HUES48 (cell line): ENCODE measurements at regions not wholly inside any gene's neighbourhood (a gene's known extent, or its start where the extent isn't known, plus 50 kb on each side); places are given as distances from the start of the nearest gene placed in this dataset.
"Not testable (repeated sequence)": the region's sequence is repeated elsewhere in the genome, so short reads cannot be mapped to it uniquely, and the experiment has no call there.

Experiments
- H3K27ac ChIP-seq: one replicate; pipeline ENCODE4 v1.7.0; 2013; ENCODE audit warnings: low read depth, low read length, inconsistent platforms
- H3K27me3 ChIP-seq: 2 replicates; pipeline ENCODE4 v1.6.1; 2013; ENCODE audit warnings: mild to moderate bottlenecking, low read length; ENCODE audit not compliant: control insufficient read depth, insufficient read depth
- H3K36me3 ChIP-seq: 2 replicates; pipeline ENCODE4 v1.6.1; 2013; ENCODE audit warnings: low read length; ENCODE audit not compliant: control insufficient read depth, insufficient read depth
- H3K4me1 ChIP-seq: 2 replicates; pipeline ENCODE4 v1.6.1; 2013; ENCODE audit warnings: mild to moderate bottlenecking, low read length; ENCODE audit not compliant: control insufficient read depth, insufficient read depth
- H3K4me3 ChIP-seq: 2 replicates; pipeline ENCODE4 v1.5.1; 2013; ENCODE audit warnings: mild to moderate bottlenecking, low read depth, low read length
- H3K9ac ChIP-seq: 2 replicates; pipeline ENCODE4 v1.6.1; 2013; ENCODE audit warnings: mild to moderate bottlenecking, low read depth, low read length, moderate library complexity
- H3K9me3 ChIP-seq: 2 replicates; pipeline ENCODE4 v1.6.1; 2013; ENCODE audit warnings: low read length; ENCODE audit not compliant: control insufficient read depth, insufficient read depth

DNA sequence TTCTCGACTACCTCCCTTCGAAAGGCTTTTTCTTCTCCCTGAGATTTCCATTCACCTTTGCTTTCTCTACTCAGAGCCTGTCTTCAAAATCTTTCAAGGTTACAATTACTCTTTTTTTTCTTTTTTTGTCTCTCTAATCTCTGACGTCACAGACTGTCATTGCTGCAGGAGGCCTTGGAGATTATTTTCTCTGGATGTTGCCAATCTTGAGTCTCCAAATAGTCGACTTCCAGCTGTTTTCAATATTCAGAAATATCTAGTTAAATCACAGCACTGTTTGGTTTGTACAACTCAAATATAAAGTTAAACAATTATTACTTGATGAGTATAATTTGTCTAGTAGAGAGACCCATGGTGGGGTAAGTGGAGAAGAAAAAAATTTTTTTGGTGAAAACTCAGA, 359.0 kb upstream of the BOD1L1 start:
- H3K36me3 ChIP-seq, result no peaks in the 10 kb centered on the region
- no peak overlapping the region for H3K27ac ChIP-seq
- H3K9ac ChIP-seq, result no peak overlapping the region
- no peak overlapping the region for H3K4me3 ChIP-seq
- peaks cover 9% of the 10 kb centered on the region; the same call in 1 of the 2 replicates for H3K4me1 ChIP-seq
- no peaks in the 10 kb centered on the region for H3K27me3 ChIP-seq
- H3K9me3 ChIP-seq, result no peaks in the 10 kb centered on the region

DNA sequence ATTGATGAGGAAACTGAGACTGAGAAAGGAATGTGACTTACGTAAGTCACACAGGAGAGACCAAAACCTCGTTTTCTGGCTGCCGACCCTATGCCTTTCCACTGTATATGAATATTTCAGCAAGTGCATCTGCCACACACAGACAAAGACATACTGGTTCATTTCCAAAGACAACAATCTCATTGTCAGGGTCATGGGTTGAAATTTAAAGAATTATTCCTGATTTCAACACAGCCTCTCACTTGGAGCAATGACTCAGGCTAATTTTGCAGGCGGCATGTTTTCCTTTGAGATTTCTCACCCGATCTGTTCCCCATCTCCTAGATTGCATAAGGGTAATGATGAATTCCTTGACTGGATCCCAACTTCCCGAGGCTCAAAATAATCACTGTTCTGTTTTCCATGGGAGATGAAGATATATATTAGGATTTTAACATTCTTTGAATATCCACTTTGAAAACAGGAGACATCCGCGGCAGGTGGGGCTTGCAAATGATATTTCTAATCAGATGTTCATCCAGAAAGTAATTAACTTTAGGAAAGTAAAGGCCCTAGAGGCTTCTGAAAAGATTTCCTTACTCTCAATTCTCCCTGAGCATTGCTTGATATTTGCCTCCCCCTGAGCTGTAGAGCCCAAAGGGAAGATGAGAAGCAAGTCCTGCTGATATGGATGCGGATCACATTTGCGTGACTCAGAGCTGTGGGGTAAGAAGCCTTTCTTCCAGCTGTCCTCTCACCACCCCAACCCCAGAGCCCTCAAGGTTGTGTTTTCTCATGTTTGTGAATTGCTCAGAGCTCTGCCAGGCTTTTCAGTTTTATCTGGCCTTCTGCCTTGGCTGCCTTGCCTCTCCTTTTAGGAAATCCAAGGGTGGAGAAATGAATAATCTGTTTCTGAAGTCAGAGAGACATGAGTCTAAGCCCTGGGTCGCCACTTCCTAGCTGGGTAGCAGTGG, 361.1 kb upstream of the BOD1L1 start:
- Histone ChIP-seq H3K27ac (no peak overlapping the region), H3K27me3 (no peaks in the 10 kb centered on the region), H3K9me3 (no peaks in the 10 kb centered on the region), H3K4me1 (peaks cover 9% of the 10 kb centered on the region; the same call in 1 of the 2 replicates), H3K36me3 (no peaks in the 10 kb centered on the region), H3K9ac (no peak overlapping the region), H3K4me3 (no peak overlapping the region)

DNA sequence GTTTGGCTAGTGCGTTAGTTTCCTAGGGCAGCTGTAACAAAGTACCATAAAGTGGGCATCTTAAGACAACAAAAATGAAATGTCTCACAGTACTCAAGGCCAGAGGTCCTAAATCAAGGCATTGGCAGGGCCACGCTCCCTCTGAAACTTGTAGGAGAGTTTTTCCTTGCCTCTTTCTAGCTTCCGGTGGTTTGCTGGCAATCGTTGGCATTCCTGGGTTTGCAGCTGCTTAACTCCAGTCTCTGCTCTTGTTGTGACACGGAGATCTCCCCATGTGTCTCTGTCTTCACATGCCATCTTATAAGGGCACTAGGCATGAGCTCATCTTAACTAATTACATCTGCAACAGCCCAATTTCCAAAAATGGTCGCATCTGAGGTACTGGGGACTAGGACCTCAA, 362.0 kb upstream of the BOD1L1 start:
- Histone ChIP-seq H3K4me1 (peaks cover 9% of the 10 kb centered on the region; the same call in 1 of the 2 replicates), H3K27ac (no peak overlapping the region), H3K36me3 (no peaks in the 10 kb centered on the region), H3K27me3 (no peaks in the 10 kb centered on the region), H3K9ac (no peak overlapping the region), H3K4me3 (no peak overlapping the region), H3K9me3 (no peaks in the 10 kb centered on the region)

DNA sequence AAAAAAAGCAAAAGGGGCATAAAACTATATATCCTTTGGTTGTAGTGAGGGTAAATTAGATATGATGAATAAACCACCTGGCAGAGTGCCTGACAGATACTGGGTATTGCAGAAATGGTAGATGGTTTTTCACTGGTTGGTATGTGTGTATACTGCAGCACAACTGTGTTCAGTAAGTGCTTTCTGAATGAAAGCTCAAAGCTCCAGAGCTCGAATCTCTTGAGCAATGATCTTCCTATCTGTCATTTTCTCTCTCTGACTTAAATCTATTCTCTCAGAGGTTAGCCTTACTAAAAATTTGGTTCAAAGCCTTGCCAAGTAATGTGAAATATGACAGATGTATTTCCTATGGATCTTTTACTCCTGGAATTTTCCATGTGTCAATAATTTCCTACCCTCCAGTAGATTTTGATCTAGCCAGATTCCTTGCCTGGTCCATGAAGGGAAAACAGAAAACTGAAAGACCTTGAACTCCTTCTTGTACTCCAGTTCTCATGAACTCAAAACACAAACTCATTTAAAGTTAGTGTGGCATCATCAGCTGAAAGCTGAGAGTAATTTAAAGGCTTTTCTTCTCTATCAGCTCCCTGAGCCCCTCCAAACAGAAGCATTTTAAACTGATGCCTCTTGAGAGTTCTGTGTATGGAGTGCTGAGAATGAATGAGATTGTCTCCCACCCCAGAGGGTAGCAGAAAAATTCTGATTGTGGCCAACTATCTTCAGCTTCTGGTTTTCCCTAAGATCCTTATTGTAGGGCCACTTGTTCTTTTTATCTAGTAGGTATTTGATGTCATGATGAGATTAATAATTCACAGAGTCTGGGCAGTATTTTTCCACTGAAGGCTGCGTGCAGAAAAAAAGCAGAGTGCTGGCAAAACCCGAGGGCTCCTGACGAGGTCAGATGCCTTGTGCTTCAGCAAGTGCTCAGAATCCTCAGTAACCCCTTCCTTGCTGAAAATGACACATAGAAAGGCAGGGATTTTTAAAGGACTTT, 363.4 kb upstream of the BOD1L1 start:
- H3K4me1 ChIP-seq, result peaks cover 9% of the 10 kb centered on the region; the same call in 1 of the 2 replicates
- H3K27ac ChIP-seq, result no peak overlapping the region
- no peak overlapping the region for H3K9ac ChIP-seq
- no peak overlapping the region for H3K4me3 ChIP-seq
- H3K36me3 ChIP-seq, result no peaks in the 10 kb centered on the region
- no peaks in the 10 kb centered on the region for H3K9me3 ChIP-seq
- no peaks in the 10 kb centered on the region for H3K27me3 ChIP-seq

DNA sequence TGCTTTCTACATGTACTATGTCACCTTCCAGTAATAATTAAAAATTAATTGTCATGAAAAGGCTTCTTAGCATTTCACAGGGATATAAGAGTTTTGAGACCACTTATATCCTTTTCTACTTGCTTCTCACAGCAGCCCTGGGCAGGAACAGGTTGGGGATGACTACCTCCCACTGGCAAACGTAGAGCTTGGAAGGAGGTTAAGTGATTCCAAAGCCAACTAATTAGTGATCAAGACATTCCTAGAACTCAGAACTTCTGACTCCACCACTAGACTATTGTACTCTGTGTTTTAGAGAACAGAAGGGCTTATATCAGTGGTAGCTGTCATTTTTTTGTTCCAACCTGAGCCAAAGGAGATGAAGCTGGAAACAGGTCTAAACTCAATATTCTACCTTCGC, 364.5 kb upstream of the BOD1L1 start:
- no peaks in the 10 kb centered on the region for H3K36me3 ChIP-seq
- no peak overlapping the region for H3K27ac ChIP-seq
- H3K4me3 ChIP-seq, result no peak overlapping the region
- H3K27me3 ChIP-seq, result no peaks in the 10 kb centered on the region
- H3K9me3 ChIP-seq, result no peaks in the 10 kb centered on the region
- H3K4me1 ChIP-seq, result peaks cover 9% of the 10 kb centered on the region; the same call in 1 of the 2 replicates
- no peak overlapping the region for H3K9ac ChIP-seq

DNA sequence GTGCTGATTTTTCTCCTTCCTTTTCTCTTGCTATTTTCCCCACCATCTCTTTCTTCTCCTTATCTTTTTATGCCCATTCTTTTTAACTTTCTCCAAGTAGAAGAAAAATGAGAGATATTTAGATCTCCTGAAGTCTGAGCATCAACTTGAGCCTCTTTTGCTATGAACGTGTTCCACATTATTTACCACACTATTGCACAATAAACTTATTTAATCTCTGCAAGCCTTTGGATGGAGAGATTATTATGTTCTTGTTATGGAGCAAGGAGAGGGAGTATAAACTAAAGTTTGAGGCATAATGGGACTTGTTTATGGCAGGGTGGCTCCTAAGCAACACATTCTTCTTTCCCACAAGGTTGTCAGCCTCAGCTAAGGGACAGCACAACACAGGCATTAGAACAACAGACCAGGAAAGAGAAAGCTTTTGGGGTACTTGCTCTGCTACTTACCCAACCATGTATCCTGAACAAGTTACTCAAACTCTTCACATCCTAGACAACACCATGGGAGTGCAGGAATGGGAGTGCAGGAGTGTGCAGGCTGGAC, 365.5 kb upstream of the BOD1L1 start:
- Histone ChIP-seq H3K9me3 (no peaks in the 10 kb centered on the region), H3K27ac (no peak overlapping the region), H3K27me3 (no peaks in the 10 kb centered on the region), H3K36me3 (no peaks in the 10 kb centered on the region), H3K4me3 (no peak overlapping the region), H3K4me1 (peaks cover 9% of the 10 kb centered on the region; the same call in 1 of the 2 replicates), H3K9ac (no peak overlapping the region)

DNA sequence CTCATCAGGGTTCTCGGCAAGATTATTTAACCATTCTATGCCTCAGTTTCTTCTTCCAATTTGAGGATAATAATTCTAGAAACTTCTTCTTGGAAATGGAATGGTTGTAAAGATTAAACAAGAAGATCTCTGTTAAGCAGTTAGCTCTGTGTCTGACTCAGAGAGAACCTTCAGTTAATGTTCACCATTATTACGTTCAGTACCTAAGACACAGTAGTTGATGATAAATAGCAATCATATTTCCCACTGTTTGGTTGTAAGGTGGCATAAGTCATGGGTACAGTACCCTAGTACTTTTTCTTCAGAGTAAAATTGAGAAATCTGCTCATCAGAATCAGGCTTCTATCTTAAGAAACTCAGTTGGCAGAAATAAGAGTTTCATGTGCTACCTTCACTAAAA, 366.5 kb upstream of the BOD1L1 start:
- Histone ChIP-seq H3K27me3 (no peaks in the 10 kb centered on the region), H3K9me3 (no peaks in the 10 kb centered on the region), H3K4me3 (no peak overlapping the region), H3K9ac (no peak overlapping the region), H3K4me1 (peaks cover 4% of the 10 kb centered on the region; the same call in 1 of the 2 replicates), H3K27ac (no peak overlapping the region), H3K36me3 (no peaks in the 10 kb centered on the region)

DNA sequence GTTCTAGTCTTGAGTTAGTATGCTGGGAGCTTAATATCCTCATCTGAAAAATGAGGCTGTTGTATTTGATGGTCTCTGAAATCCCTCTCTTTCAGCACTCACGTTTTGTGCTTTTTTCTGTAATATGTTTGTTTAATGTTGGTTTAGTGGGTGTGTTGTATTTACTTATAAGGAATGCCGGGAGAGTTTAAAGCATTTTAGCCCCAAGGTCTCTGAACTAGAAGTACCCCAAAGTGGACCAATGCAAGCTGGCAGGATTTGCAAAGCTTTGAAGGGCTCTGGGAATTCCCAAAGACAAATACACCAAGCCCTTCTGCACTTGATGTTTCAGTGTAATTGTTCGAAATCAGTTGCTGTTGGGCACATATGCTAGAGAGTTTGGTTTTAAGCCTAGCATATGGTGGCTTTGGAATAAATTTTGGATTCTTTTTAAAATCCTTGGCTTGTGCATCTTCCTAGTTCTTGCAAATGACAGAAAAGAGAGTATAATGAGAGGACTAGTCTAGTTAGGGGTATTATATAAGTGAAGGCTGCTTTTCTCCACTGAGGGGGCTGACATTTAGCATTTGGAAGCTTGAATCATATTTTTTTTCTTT, 371.4 kb upstream of the BOD1L1 start:
- Histone ChIP-seq H3K36me3 (no peaks in the 10 kb centered on the region), H3K9ac (no peak overlapping the region), H3K4me3 (no peak overlapping the region), H3K27ac (no peak overlapping the region), H3K9me3 (peaks cover 32% of the 10 kb centered on the region), H3K4me1 (no peaks in the 10 kb centered on the region), H3K27me3 (no peaks in the 10 kb centered on the region)

DNA sequence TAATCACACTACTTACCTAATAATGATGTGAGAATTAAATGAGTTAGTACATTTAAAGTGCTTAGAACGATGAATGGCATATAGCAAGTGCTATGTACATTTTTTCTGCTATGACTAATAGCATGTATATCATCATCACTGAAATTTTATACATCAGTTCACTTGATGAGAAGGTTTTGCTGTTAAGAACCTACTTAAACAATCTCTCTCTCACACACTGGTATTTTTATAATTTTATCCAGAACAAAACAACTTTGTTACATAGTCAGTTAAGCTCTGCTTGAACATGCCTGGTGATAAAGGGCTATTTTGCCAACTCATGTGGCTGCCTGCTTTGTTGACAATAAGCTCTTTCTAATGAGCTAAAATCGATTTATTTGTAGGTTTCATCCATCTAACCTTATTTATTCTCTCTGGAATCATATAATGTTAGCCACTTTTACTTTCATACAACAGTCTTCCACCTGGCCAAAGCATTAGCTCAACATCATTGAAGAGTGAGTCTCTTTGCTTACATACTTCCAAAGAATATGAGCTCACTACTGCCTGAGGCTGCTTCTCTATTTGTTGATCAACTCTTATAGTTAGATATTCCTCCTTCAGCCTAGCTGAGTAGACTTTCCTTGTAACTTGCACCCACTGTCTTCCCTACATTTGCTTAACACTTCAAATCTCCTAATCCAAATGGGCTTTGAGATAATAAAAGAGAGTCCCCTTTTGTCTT, 372.7 kb upstream of the BOD1L1 start:
- Histone ChIP-seq H3K9me3 (peaks cover 32% of the 10 kb centered on the region), H3K27me3 (no peaks in the 10 kb centered on the region), H3K36me3 (no peaks in the 10 kb centered on the region), H3K27ac (no peak overlapping the region), H3K9ac (no peak overlapping the region), H3K4me1 (no peaks in the 10 kb centered on the region), H3K4me3 (no peak overlapping the region)

DNA sequence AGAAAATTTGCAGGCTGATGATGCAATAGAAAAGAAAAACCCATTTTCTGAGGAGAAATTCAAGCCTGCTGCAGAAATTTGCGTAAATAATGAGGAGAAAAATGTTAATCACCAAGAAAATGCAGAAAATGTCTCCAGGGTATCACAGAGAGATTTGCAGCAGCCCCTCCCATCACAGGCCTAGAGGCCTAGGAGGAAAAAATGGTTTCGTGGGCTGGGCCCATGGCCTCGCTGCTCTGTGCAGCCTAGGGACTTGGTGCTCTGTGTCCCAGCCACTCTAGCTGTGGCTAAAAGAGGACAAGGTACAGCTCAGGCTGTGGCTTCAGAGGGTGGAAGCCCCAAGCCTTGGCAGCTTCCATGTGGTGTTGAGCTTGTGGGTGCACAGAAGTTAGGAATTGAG, 374.8 kb upstream of the BOD1L1 start:
- H3K27ac ChIP-seq, H3K4me3 ChIP-seq, H3K27me3 ChIP-seq, H3K36me3 ChIP-seq, H3K4me1 ChIP-seq, H3K9ac ChIP-seq: not testable (repeated sequence)
- peaks cover 32% of the 10 kb centered on the region for H3K9me3 ChIP-seq
